NCI-H2029 (cell line): ENCODE measurements at regions not wholly inside any gene's neighbourhood (a gene's known extent, or its start where the extent isn't known, plus 50 kb on each side); places are given as distances from the start of the nearest gene placed in this dataset.
A peak's percentile ranks its signal among the peaks of the same experiment; 100 is the strongest.

ENCODE experiments used
- DNase-seq: peaks from one replicate; lab custom pipeline; 2025; lab: John Stamatoyannopoulos, UW

DNA sequence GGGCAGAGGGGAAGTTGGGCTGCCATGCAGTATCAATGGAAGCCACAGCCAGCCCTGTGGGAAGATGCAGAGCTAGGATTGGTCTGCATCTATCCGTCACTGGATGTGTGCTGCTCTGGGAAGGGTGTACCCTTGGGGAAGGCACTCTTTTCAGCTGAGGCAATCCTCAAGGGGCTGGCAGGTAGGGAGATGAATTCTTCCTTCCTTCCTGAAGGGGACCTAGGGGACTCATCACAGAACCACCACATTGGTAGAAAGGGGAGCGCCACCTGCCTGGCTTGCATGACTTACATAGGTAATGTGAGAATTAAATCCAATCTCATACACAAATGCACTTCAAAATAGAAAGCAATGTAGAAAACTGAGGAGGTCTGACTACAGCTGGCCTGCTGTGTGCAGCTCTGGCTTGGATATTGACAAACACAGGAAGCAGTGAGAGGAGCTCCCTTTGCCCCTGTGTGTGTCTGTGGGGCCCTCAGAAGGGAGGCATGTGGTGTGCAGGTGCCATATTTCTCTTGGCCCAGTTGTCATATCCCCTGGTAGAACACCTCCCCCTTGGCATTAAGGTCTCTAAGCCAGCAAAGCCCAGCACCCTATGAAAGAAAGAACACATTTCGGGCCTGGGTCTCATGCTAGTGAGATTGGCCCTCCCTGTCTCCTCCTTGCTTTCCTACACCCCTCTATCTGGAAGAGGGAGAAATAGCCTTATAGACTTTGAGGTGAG lies 260.3 kb upstream of the MOCS1 start:
- no peak for DNase-seq

DNA sequence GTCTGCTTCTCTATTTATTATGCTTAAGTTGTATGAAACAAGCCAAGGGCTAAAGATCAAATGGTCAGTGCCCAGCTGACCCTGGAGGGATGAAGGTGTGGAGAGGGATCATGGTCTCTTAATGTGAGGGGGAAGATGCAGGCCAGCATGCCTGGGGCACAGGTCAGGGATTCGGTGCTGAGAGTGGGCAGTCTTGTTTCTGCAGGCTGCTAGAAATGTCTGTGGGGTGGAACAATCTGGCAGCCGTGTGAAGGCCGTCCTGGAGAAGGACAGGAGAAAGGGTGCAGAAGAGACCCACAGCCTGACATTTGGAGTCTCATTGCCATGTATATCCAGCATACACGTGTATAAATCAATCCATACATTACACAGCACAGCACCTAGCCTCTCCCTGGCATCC lies 258.3 kb upstream of the MOCS1 start:
- DNase-seq = no peak

DNA sequence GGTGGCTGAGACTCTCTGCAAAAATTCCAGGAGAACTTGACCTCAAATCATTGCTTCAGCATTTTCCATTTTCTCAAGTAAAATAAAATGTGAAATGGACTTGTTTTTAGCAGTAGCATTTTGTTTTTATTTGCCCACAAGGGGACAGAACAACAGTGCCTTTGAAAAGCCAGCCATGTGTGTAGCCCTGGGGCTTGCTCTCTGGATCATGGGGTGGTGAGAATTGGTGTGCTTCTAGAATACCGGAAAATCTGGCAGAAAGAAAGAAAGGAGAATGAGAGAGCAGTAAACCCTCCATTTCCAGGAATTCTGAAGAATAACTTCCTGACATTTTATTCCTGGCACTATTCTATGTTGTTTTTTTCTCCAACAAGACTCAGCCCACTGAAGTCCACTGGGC lies 254.7 kb upstream of the MOCS1 start:
- no peak for DNase-seq

DNA sequence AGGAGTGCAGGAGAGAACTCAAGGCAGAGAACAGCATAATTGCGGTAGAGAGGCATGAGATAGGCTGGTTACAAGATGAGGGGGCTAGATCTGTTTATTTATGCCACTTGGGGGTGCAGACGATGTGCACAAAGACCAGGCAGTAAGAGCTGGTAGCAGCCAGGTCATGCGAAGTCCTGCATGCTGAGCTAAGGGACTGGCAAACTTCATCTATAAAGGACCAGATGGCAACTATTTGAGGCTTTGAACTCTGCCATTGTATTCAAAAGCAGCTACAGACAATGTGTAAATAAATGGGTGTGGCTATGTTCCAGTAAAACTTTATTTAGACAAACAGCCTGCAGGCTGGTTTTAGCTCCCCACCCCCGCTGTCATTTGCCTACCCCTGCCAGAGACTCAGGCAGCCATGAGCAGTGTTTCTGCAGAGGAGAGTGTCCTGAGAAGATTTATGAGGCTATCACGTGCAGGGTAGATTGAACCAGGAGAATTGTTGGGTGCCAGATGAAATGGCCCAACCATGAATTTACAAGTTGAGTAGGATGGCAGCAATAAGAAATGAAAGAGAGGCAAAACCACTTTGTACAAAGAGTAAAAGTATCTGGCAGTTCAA lies 253.4 kb upstream of the MOCS1 start:
- DNase-seq = no peak

DNA sequence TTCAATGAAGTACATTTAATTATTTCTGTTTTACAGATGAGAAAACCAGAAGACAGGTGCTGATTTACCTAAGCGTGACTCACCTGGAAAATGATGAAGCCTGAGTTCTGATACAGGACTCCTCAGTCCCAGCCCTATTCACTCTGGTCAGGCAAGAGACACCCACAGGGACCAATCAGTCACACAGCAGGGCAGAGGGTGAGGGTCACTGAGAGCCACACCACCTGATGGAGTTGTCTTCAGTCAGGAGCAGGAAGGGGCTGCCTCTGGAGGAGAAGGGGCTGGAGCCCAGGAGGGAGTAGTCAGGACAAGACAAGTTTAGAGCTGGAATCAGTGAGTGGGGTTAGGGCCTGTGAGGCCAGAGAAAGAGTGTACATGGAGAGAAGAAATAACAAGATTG lies 251.2 kb upstream of the MOCS1 start:
- no peak for DNase-seq

DNA sequence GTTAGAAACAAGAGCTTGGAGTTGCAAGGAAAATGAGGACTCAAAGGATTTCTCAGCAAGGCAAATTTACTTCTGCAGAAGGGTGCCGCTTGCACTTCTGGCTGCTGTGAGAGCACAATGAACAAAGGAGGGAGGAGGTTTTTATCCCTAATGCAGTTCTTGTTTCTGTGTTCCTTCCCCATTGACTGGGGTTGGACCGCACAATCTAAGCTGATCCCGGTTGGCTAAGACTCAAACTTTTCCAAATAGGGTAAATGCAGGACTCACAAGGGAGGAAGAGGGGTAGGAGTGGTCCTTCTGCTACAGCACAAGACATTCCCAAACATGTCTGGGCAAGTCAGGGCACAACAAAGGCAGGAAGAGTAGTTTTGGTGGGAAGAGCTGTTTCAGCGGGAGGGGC lies 249.6 kb upstream of the MOCS1 start:
- DNase-seq = no peak

DNA sequence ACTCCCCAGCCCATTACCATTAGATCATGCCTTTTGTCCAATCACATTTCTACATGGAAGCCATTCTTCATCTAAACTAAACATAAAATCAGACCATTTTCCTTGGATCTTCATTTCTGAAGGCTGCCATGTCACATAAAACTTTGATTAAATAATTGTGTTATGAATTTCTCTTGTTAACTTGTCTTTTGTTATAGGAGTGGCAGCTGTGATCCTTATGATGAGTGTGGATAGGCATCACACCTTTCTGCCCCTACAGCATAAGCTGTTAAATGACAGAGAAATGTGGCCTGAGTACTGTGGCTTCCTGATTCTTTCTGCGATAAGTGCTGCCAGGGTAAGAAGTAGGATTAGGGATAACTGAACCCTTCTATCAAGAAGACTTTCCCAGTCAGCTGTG lies 247.1 kb upstream of the MOCS1 start:
- no peak for DNase-seq

DNA sequence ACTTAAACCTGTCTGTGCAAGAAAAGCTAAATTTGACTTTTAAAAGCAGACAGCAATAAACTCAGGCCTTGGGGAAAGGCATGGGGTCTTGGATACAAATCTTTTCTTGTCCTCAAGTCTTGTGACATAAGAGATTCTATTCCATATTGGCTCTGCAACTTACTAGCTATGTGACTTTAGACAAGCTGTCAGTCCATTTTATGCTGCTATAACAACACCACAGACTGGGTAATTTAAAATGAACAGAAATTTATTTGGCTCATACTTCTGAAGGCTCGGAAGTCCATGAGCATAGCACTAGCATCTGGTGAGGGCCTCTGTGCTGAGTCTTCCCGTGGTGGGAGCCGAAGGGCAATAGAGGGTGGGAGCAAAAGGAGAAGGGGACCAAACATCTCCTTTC lies 246.0 kb upstream of the MOCS1 start:
- no peak for DNase-seq

DNA sequence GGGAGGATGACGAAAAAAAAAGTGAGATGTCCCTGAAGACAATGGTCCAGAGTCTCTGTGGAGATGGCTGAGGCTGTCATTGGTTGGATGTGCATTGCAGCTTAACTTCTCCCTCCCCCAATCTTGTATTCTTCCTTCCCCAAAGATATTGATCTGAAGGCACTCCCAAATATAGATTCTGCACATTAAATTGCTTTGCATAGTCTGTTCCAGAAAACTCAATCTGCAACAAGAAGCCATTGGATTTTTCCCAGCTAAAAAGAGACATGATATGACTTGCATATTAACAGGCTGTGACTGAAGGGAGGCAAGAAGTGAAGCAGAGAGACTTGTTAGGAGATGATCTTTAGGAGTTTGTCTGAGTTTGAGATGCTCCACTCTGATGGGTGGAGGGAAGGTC lies 245.2 kb upstream of the MOCS1 start:
- DNase-seq = no peak

DNA sequence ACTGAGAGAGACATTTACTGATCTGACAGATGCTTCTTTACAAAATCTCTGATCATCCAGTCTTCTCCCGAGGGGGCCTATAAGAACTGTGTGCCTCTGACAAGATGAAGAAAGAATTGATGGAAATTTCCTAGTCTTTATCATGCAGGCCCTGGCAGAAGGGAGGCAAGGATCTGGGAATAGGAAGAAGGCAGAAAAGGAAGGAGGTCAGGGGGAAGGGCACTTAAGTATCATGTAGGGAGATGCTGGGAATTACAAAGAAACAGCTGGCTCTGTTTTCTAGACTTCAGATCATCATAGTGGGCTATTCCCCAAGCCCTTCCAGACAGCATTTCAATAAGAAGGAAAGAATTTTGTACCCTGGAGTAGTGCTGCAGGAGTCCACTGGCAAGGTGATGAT lies 243.3 kb upstream of the MOCS1 start:
- no peak for DNase-seq

DNA sequence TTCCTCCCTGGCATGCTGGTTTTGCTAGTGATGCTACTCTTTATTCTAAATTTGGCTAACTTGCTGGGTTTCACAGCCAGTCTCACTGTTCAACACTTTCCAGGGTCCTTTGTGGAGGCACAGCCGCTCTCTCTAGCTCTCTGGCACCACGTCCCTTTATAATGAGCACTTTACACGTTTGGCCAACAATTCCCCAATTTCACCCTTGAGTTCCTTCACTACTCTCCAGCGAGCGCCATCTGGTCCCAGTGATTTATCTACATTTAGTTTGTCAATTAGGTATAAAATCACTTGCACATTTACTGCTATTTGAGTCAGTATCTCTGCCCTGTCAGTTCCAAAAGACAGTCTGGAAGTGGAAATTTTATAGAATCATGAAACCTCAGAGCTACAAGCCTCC lies 241.9 kb upstream of the MOCS1 start:
- no peak for DNase-seq

DNA sequence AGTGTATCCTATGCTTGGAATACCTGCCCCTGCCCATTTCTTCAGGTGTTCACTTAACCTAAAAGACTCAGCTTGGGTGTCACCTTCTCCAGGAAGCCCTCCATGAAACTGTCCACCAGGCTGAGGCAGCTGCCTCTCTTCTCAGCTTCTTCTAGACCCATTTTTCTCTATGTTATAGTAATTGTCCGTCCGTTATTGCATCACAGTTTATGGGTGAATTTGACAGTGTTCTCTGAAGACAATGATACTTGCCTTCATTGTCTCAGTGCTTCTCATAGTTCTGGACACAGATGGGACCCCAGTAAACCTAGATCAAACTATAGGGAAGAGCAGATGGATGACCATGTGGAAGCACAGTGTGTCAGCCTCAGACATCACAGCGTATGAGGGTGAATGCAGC lies 238.0 kb upstream of the MOCS1 start:
- no peak for DNase-seq

DNA sequence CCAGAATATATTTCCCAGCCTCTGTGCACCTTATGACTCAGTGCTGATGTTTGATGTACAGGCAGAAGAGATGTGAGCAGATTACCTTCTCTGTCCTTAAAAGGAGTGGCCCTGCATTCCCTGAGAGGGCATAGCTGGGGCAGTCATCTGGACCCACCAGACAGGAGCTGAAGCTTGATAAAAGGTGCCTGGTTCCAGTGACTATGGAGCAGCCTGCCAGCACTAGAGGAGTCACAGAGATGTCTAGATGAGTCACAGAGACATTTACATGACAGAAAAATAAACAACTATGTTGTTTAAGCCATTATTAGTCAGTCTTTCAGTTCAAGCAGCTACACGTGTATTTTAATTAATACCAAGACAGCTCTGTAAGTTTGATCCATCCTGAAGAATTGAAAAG lies 237.1 kb upstream of the MOCS1 start:
- DNase-seq = no peak

DNA sequence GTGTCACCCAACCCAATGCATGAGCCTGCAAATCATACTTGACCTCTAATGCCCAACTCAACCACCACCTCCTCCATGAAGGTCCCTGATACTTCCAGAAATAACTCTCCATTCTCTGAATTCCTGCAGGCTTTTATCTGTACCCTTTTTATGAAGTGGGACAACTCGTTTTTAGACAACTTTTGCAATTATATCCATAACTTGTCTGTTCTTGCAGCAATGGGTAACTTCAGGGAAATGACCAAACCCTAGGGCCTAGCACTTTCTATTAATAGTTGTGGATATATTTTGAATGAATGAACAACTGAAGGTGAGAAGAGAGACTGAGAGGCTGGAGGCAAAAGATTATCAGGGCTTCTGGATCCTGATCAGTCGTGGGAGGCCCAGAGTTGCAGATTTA lies 236.6 kb upstream of the MOCS1 start:
- DNase-seq = no peak

DNA sequence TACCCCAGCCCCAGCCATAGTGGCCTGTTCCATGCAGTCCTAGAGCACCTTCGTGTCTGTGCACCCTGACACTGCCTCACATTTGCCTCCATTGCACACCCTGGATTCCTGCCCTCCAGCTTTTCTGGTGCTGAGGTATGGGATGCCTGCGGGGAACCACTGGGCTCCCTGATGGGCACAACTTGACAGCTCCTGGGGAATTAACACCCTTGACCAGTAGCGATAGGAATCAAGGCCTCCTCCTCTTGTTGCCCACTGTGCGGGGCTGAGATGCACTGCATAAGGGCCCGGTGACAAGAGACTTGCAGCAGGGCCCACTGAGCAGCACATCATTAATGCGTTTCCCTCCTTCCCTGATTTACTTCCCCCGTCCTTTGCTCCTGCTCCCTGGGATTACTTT lies 235.6 kb upstream of the MOCS1 start:
- DNase-seq = no peak

DNA sequence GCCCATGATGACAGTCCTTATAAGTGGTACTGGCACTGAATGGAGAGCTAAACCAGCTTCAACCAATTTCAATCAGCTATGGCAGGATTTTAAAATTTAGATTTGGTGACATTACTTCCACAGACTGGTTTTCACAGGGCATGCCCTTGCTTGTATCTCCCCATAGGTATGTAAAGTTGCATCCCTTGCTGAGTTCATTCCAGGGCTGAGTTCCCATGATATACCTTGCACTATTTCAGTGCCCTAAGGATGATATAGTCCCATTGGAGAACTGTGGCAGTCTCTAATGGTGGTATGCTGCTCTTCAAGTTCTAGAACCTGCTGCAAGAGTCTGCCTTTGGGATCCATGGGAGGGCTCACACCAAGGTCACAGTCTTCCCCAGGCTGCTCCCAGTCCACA lies 232.7 kb upstream of the MOCS1 start:
- DNase-seq = no peak

DNA sequence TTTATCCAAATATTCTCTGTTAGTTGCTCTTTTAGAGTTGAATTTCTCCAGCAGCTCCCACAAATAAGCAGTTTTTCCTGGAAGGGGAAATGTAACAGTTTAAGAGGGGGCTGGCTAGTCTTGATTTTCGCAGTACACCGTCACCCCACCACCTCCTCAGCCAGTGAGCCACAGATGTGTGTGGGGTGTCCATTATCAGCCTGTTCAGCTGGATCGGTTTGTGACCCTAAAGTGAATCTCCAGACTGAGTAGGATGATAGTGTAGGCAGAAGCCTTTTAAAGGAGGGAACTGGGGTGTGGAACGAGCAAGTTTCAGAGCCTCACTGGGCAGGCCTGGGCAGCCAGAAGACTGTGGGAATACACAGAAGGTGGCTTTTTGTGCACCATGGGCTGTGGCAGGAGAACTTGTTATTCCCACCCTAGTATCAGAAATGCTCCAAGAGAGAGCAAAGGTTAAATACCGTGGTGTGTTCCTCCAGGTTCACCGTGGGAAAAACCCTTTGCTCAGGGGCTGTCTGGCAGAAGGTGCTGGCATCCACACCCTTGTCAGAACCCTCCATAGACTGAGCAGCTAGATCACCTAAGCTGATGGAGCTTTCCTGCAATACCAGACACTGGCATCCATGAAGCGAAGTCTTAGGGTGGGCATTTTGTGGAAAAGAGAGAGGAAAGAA lies 230.9 kb upstream of the MOCS1 start:
- no peak for DNase-seq

DNA sequence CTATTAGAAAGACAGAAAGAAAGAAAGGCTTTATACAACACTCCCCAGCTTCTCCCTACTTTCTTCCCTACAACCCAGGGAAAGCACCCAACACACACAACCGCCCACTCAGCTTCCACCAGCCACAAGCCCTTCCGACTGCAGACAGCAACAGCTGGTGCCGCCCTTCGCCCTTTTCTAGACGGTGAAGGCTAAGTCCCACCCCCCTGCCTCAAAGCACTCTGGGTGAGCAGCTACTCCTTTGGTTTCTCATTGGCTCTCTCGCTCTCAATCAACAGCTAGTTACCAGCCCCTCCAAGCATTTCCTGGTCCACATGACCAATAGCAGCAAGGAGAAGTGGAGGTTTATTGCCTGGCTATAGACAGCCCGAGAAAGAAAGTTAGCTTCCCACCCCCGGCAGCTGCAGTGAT lies 230.1 kb upstream of the MOCS1 start:
- DNase-seq = no peak

DNA sequence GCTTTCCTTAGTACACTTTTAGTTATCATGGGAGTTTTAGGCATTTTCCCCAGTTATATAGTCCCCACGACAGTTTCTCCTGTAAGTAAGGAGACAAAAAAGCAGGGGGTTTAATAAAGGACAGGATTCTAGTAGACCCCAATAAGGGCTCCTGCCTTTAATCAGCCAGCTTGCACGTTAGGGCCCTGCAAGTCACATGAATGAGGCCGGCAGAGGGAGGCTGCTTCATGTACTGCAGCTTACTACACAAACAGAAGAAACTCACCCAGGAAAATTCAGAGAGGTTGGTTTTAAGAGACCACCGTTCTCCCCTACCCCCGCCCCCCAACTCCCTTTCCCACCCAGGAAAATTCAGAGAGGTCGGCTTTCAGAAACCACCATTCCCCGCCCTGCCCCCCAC lies 229.7 kb upstream of the MOCS1 start:
- no peak for DNase-seq

DNA sequence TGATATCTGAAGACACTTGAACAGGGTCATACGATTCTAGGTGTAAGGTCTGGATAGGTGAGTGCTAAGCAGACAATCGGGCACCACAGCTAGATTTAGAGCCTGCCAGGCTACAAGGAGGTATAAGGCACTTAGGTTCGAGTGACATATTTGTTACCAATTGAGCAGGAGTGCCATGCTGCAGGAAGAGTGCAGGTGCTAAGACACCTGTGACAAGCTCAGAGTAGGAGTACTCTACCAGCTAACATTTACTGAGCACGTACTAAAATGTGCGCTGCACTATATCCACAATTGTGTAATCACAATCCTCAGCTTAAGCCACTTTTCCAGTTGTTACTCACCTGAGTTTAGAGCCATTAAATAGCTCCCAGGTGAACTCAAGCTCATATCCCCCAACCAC lies 227.8 kb upstream of the MOCS1 start:
- no peak for DNase-seq

DNA sequence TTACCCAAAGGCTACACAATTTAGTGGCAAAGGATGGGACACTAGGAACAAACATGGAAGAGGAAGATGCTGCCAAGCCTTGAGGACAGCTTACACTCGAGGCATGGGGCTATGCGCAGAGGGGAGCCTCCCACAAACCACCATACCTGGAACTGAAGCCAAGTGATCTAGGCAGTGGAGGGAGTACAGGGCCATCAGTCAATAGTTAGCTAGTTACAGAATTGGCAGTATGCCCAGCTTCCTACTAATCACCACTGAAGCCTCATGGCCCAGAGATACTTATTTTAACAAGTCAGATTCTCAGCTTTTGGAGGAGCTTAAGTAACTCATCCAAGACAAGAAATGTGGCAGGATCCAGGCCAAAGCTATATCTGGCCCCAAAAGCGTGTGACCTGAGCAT lies 226.6 kb upstream of the MOCS1 start:
- DNase-seq = peak; percentile 30

DNA sequence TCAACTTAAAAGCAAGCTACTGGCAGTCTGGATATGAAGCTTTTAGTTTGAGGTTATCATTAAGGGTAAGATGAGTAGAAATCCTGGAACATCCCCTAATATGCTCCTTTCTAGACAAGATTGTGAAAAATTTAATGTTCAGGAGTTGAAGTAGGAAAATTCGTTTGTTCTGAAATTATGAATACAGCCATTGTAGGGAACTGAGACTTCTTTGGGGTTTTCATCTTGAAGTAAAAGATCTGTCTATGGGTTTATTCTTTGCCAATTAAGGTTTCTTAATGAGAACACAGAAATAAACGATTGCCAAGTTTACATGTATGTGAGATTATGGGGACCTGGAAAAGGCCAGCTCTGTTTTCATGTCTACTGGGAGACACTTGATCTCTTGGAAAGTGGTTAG lies 225.6 kb upstream of the MOCS1 start:
- no peak for DNase-seq

DNA sequence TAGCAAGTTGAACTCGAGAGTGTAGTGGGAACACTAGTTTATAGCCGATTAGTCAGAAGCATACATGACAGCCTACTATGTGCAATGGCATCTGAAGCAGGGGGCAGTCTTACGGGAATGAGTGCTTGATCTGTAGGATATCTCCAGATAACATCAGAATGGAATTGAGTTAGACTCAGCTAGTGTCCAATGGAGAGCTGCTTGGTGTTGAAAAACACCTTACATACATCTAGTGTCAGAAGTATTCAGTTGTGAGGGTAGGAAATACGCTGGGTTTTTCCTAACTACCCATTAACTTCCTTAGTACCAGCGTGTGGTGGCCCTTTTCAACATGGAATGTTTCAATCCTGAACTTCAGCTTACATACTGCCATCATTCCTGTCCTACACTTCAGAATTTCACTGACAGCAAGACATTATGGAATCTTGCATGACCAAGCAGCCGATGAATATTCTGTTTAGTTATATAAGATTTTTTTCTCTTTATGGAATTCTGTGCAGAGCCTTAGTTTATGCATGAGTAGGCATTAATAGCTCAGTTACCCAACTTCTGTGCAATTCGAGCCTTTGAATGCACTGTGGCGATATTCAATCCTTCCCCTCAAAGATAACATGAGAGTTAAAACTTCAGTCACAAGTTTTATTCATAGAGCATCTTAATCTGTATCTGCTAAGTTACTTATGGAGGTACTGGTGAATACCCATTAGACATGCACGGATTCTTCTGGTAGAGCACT lies 218.6 kb upstream of the MOCS1 start:
- no peak for DNase-seq
